Stimulated activated CD8-positive, alpha-beta memory T cell treated with anti-CD3 and anti-CD28 coated beads, Interleukin-15, amount 100 ng/mL, for 24 hours (primary cell): ENCODE measurements at regions not wholly inside any gene's neighbourhood (a gene's known extent, or its start where the extent isn't known, plus 50 kb on each side); places are given as distances from the start of the nearest gene placed in this dataset.

Experiments used
- DNase-seq: peaks from one replicate; pipeline ENCODE4 v3.0.0-alpha.2; 2020; ENCODE audit warnings: low read depth

DNA sequence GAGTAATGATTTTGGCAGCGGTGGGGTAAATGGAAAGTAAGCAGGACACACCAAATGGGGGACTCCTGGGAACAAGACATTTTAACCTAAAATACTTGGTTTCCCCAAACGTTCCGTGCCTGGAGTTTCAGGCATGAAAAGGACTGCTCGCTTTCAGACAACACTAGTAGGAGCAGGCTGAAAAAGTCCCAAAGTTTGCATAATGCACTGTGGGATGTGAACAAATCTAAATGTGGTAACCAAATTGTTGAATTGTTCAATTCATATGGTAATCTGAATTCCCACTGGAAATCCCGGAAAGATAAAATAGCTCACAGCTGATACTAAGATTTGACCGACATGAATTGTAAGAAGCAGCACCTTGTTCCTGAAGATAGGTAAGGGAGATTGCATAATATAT, 467.2 kb upstream of the ARGLU1 start:
- DNase-seq, result no peak

DNA sequence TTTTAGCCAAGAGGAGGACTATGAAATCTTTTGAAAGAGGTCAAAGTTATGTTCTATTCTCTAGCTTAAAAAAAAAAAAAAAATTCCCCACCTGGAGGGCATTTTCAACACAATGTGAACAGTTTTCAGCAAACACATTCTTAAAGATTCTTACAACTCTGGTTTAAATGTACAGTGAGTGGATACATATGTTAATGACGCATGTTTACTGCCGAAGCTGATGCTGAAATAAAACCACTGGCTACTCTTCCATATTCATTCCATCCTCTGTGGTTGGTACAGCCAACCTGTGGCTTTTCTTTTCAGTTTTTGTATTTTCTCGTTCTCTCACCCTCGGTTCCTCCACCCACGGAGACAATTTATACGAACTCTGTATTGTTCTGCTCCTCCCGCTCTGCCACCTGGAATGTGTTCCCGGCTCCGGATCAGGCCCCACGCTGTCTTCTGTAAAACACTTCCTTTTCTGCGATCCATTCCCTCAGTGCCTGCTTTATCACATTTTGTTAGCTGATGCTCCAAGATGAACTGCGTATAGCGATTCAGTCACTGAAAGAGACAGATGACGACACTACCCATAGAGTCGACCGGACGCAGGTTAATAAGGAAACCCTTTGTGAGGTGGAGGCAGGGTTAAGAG, 466.4 kb upstream of the ARGLU1 start:
- no peak for DNase-seq

DNA sequence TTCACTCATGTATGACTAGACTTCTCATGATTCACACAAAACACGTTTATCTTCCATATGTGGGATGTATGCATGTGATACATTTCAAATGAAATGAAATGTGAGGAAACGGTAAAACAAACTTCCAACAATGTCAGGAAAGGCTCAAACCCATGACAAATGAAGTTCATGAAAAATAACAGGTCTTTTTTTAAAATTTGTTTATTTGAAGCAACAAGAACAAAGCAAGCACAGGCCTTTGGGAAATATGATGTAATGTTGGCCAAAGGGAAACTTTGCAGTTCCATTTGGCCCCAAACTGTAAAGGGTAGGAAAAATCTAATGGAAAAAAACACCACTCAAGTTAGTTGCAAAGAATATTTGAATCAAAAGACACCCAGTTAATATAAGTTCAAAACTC, 463.8 kb upstream of the ARGLU1 start:
- no peak for DNase-seq

DNA sequence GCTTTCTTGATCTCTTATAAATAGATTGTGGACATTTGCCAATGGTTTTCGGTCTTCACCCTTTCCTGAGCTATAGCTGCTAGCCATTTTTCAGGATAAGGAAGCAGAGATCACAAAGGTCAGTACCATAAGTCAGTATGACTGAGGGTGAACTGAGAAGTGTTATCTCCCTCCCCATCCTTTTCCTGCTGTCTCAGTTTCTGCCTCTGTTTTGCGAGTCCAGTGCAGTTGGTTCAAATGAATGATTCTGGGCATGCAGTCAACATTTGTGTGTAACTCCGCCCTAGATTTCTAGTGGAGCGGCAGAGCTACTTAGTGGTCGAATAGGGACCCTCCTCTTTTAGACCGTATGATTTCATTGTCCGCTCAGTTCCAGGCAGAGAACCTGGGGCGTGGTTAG, 460.8 kb upstream of the ARGLU1 start:
- DNase-seq, result no peak

DNA sequence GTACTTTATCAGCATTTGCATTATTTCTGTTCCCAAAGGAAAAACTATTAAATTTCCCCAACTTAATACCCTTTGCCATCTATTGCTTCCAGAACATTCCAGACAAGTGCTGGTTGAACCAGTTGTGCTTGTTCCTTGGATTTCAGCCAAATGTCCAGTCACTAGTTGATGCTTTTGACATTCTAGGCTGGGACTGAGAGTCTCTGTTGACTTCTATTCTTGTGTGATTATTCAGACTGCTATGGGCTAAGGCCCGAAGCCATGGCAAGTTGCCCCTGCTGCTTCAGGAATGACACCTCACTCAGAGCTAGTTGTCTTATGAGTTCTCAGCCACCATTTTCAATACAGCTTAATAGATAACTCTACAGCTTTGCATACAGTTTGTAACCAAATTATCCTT, 458.1 kb upstream of the ARGLU1 start:
- no peak for DNase-seq

DNA sequence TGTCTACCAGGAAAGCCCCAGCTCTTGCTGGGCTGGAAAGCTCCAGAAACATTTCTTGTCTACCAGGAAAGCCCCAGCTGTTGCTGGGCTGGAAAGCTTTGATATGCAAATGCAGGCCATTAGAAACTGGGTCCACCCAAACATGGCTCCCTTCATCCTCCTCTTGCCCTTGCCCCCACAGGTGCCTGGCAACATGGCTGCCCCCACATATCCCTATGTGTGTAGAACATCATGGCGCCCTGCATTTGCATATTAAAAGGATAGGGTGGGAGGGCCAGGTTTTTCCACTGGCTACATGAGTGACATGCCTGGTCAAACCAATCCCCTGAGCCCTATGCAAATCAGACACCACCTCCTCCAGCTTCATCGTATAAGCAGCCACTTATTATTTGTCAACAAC, 455.4 kb upstream of the ARGLU1 start:
- DNase-seq, result no peak

DNA sequence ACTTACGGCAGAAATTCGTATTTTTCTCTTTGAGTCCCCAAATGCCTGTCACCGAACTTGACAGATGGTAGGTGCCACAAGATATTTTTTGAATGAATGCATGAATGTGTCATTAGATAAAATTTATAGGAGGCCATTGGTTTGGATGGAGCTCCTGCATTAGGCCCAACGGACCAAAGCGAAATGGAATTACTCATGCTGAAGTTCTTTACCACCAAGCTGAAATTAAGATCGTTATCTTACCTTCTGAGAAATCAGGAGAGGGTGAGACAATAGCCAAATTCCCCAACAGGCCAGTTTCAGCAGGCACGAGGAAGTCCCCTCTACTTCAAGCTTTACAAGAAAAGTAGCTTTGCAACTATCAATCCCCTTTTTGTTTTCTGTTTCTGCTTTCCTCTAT, 452.5 kb upstream of the ARGLU1 start:
- DNase-seq, result no peak

DNA sequence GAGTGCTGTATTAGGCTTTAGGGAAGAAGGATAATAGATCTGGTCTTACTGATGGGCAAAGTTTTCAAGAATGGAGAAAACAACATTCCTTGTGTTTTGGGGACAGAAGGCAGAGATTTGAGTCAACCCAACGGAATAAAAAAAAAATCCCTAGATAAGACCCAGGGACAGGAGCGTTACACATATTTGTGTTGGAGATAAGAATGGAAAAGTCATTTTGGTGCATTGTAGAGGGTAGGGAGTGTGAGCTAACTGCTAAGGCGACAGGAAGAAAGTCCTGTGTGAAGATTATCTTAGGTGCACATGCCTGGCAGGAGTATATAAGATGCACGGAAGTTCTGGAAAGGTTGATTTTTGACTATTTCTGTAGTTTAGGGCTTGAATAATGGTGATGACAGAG, 450.3 kb upstream of the ARGLU1 start:
- no peak for DNase-seq

DNA sequence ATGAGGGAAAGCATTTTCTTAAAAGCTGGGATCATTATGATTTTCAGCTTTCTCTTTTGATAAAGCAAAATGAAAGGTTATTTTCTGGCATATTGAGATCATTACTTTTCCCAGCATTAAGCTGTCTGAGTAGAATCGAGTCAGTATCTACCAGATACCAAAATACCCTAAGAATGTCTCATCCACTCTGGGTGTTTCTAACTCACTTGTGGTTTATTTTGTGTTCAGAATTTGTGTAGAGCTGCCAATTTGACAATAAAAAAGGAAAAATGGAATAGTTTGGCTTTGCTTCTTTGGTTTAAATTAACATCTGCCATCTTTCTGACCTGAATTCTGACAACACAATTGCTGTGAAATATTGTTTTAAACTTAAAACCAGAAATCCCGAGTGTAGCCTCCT, 438.7 kb upstream of the ARGLU1 start:
- no peak for DNase-seq

DNA sequence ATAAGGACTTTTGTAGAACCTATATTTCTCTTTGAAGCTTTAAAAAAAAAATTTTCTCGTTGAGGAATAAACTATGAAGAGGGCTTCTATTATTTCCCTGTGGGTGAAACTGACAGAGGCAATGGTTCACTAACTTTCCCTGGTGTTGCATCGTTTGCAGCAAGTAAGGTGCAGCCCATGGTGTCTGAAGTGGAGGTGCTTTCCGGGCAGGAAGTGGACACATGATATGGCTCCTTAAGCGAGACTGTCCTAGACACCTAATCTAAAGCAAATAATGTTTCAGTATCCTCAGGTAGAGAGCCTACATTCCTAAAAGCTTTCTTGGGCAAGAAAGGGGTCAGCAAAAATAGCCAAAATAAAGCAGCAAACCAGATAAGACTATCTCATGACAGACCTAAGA, 437.6 kb upstream of the ARGLU1 start:
- DNase-seq, result no peak

DNA sequence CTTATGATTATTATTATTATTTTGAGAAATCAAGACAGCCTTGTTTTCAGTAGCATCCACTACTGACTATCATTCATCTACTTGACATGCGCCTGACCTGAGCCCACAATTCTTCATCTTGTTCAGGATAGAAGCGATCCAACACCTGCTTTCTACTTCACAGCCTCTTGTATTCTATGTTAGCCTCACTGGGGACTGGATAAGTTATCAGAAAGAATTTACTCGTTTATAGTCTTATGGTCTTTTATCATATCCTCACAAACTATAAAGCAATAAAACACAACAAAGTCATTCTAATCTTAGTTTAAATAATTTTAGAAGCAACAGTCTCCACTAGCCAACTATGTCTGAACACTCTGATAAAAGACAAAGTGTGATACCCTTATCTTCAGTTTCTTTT, 436.0 kb upstream of the ARGLU1 start:
- no peak for DNase-seq

DNA sequence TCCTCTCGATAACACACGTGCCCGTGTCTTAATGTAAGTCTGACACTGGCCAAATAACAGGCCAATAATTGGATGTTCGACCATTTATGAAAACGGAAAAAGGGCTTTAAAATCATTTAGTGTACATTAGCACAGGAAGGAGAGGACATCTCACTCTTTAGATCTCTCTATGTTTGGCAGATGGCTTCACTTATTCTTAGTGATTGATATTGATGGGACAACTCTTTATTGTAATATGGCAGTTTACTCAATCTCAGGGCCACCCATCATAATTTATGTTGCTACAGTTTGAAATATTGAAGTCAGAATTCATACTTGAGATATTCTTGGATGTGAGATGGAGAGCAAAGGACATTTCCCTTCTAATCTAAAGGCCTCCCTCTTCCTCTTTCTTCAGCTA, 430.7 kb upstream of the ARGLU1 start:
- DNase-seq, result no peak

DNA sequence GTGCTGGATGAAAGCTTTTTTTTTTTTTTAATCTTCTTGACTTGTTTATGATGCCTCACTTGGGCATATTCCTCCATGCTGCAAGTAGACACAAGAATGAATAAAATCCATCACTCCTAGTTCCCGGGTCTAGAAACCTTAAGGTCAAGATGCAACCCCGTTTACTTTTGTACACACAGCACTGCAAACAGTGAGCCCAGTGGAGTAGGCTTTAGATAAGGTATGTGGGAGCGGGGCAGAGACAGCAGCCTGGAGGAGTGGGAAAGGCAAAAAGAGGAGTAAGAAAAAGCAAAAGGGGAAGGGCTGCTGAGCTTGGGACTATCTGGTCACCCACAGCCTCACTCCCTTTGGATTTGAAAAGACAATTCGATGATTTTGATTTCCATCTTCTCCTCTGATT, 429.8 kb upstream of the ARGLU1 start:
- DNase-seq, result no peak

DNA sequence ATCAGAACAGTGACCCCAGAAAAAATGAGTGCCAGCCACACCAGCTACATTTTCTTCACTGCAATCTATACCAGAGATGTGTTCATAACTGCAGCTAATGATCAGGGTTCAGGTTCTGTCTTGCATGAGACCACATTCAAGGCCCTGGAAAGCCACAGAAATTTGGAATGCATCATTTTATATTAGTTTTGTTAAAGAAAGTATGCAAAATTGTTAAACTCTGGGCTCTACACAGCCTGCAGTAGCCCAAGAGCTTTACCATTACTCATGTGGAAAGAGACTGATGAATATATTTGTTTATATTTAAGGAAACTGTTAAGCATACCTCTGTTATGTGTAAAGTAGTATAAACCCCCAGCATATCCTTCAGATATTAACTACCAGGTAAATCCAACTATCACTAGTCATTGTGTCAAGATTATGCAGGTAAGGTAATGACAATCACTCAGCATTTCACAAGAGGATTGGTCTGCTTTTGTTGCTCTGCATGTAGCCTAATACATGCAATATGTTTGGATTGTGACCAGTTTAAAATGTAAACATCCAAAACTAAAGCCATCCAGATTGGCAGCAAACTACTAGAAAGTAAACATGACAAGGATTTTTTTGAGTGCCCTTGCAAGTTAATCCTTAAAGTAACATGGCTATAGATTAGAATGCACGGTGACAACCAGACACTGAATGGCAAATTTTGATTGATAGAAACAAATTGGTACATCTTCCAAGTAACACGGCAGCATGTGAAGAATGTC, 429.1 kb upstream of the ARGLU1 start:
- DNase-seq, result no peak

DNA sequence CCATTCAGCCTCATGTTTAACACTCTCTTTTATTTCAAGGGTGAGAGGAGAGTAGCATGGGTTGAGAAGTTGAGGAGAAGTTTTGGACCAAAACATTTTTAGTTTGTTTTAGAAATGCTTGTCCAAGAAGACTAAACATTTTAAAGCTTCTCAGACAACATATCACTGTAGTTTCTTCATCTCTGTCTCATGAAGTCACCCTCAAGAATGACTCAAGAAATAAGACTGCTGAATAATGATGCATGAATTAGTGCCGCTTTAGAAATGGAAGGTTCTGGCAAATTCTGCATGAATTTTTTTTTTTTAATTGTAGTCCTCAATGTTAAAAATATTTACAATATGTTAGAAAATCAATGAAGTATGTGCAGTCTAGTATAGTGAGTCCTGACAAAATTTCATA, 422.7 kb upstream of the ARGLU1 start:
- DNase-seq, result no peak

DNA sequence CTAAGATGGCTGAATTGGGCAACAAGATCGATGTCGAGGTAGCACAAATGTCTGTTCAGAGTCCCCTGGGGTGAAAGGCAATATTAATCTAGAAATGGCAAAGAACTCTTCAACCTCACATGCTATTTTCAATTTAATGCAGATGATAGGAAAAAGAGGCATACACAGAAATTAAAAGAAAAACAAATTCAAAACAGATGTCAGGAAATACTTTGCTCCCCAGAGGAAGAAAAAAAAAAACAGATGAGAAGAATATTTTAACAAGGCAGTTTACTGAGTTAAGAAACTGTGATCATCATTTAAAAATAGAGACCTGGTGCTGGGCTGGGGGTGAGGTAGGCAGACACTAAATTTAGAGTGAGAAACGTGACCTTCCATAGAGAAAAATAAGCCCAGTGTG, 421.9 kb upstream of the ARGLU1 start:
- no peak for DNase-seq

DNA sequence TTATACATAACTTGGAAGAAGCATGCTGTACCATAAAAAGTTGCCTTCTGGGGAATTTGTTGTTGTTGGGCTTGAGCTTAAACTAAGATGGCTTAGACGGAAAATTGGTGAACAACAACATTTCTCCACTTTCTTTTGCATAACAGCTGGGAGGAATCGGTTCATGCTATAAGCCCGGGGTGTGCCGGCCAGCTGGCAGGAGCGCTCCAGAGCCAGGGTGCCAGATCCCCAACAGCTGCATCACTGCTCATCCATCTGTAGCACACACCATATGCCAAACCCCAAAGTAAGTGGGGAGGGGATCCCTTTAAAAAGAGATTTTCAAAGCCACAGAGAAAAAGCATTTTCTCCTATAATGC, 419.5 kb upstream of the ARGLU1 start:
- no peak for DNase-seq

DNA sequence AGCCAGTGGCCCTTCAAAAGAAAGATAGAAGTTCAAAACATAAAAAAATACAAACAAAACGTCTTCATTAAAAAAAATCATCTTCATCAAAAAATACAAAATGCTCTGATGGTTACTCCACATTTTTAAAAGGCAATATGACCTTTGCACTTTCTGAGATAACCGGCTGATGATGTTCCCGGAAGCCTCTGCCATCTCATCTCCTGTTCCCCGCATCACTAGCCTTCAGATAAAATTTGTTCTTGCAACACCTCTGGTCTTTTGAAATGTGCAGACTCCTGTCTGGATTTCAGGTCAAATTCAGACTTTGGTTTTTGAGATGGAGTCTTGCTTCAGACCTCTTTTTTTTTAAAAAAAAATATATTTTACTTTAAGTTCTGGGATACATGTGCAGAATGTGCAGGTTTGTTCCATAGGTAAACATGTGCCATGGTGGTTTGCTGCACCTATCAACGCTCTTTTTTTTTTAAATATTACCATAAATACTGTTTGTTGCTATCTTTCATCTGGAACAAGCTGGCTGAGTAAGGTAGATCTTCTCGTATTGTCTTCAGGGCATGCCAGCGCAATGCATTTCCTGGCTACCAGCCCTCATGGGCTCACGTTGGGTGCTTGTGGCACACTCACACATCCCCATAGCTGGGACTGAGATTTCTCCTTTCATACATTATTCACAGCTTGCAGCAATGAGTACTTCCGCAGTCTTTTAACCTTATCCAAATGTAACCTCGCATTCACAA, 418.9 kb upstream of the ARGLU1 start:
- no peak for DNase-seq

DNA sequence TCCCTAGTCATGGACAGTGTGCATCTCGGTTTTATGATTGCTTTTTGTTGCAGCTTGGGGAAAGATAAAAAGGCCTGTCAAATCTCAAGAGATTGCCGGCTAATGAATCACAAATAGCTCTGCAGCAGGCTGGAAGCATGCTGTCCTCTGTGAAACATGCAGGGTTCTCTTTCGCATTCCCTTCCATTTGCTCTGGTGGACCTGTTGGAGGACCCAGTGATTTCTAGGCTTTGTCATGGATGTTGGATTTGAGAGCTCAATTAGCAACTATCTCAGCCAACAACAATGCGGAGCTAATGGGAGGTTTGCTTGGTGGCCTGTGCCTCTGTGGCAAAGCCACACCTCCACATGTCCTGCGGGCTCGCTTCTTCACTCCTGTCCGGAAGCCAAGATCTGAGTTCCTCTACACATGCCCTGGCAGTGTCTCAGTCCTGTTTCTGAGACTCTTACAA, 418.1 kb upstream of the ARGLU1 start:
- DNase-seq, result no peak

DNA sequence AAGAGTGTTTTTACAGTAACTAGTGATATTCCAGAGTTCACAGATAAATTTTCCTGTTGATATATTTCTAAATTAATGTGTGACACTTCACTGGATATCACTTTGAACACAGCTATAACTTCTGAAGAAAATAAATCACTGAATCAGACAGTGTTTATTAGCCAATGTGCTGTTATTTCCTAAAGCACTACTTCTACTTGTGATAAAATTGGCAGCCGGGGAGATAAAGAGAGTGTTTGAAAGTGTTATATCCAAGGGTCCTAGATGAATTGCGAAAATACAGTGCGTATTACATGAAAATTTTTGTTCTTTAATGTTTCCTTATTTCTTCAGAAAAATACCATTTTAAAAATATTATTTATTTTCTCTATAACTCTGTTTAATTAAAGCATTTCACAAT, 417.5 kb upstream of the ARGLU1 start:
- DNase-seq, result no peak

DNA sequence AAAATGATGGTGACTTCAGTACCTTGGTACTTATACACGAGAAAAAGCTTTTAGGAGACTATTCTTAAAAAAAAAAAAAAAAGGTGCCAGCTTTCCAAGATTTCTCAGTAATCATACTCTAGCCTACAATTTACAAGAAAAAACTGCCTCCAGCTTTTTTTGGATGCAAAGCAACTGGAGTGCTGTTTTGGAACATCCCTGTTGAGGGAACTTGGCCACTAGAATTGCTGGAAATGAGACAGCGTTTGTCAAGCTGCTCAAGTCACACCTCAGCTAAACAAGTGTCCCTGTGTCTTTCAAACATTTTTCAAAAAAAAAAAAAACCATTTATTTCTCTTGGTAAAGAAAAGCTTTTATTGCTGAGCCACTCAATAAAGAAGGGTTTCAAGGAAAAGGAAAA, 413.1 kb upstream of the ARGLU1 start:
- no peak for DNase-seq

DNA sequence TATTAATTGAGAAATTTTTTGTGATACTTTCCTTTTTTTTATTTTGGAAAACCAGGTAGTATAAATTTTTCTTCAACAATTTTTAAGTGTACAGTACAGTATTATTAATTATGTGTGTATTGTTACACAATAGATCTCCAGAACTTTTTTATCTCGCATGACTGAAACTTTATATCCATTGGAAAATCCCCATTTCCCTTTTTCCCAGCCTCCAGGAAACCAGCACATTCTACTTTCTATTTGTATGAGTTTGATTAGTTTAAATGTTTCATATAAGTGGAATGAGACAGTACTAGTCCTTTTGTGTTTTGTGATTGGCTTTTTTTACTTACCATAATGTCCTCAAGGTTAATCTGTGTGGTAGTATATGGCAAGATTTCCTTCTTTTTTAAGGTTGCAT, 399.5 kb upstream of the ARGLU1 start:
- DNase-seq, result no peak

DNA sequence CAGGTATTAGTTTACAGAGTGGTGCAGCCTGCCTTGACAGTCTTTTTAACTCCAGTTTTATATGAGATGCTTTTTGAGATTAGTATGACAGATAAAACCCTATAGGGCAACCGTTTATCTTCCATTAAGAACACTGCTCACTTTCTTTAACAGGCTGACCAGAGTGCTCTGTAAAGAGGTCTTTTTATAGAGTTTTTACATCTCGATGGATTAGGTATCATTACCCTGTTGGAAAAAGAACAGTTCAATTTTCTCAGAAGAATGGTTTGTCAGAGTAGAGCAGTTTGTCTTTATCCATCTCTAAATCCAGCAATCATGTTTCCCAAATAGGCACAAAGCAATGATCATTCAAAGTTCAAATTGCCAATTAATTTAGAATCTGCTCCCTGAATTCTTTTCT, 395.2 kb upstream of the ARGLU1 start:
- DNase-seq, result no peak

DNA sequence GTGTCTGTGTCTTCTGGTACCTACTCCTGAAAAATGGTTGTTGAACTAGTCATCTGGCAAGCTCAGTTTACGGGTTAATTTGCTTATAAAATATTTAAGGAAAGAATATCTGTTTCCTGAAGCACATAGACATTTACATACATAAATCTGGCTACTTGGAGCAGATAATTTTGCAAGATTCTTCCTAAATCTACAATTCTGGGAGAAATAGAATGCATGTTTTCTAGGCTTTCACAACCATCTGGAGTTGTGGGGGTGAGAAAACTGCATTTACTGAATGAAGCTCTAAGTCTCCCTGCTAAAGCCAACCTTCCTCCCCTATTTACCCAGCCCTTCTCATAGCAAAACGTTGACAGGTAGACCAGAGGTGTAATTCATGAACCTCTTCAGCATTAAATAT, 393.7 kb upstream of the ARGLU1 start:
- DNase-seq, result no peak
